Progenitor cell of endocrine pancreas (in vitro differentiated cells): ENCODE measurements at regions not wholly inside any gene's neighbourhood (a gene's known extent, or its start where the extent isn't known, plus 50 kb on each side); places are given as distances from the start of the nearest gene placed in this dataset.
"Not testable (repeated sequence)": the region's sequence is repeated elsewhere in the genome, so short reads cannot be mapped to it uniquely, and the experiment has no call there.

Experiments
- DNase-seq: peaks from one replicate; pipeline ENCODE4 v3.0.0; 2021; ENCODE audit warnings: low spot score; ENCODE audit not compliant: unreplicated experiment
- H3K27ac Mint-ChIP-seq: 2 replicates; pipeline ENCODE4 v1.8.0; 2021; ENCODE audit warnings: mild to moderate bottlenecking, moderate library complexity, mixed read lengths
- H3K27me3 Mint-ChIP-seq: 2 replicates; pipeline ENCODE4 v1.8.0; 2021; ENCODE audit warnings: mixed read lengths
- H3K36me3 Mint-ChIP-seq: 2 replicates; pipeline ENCODE4 v1.8.0; 2022; ENCODE audit warnings: mixed read lengths; ENCODE audit not compliant: insufficient read depth
- H3K4me1 Mint-ChIP-seq: 2 replicates; pipeline ENCODE4 v1.8.0; 2021; ENCODE audit warnings: low read depth, mixed read lengths
- H3K4me3 Mint-ChIP-seq: 2 replicates; pipeline ENCODE4 v1.8.0; 2021; ENCODE audit warnings: low read depth, mild to moderate bottlenecking, moderate library complexity, mixed read lengths
- H3K9me3 Mint-ChIP-seq: 2 replicates; pipeline ENCODE4 v1.8.0; 2021; ENCODE audit warnings: low read depth, mixed read lengths
- CTCF ChIP-seq: fragments of 200-600 bp; sonication (generic); IDR thresholded peaks from one replicate; pipeline ENCODE4 v1.5.0; 2021; ENCODE audit warnings: antibody characterized with exemption, mild to moderate bottlenecking; ENCODE audit not compliant: unreplicated experiment

GRCh38 chr7:122248472-122248871 lies 56.1 kb downstream of the FEZF1 start:
- DNase-seq = no peak
- Mint-ChIP-seq H3K9me3 (no peaks in the 10 kb centered on the region), H3K27ac (no peak overlapping the region), H3K27me3 (peaks cover 15% of the 10 kb centered on the region), H3K4me3 (no peak overlapping the region), H3K4me1 (no peaks in the 10 kb centered on the region), H3K36me3 (no peaks in the 10 kb centered on the region)
- no peak for TF ChIP-seq CTCF

GRCh38 chr7:122238729-122239128 lies 65.8 kb downstream of the FEZF1 start:
- not testable (repeated sequence) for H3K4me1 Mint-ChIP-seq, H3K9me3 Mint-ChIP-seq, H3K27me3 Mint-ChIP-seq, DNase-seq, H3K36me3 Mint-ChIP-seq
- Mint-ChIP-seq H3K4me3 (peak overlapping the region; percentile 63), H3K27ac (peak overlapping the region; percentile 83)

- H3K9me3 Mint-ChIP-seq, H3K36me3 Mint-ChIP-seq, H3K27me3 Mint-ChIP-seq, DNase-seq, H3K4me1 Mint-ChIP-seq: not testable (repeated sequence)
- Mint-ChIP-seq H3K4me3 (peak overlapping the region; percentile 63), H3K27ac (peak overlapping the region; percentile 83)
These were observed 66.3 kb downstream of the FEZF1 start for GRCh38 chr7:122238297-122238696.

- Mint-ChIP-seq H3K36me3 (no peaks in the 10 kb centered on the region), H3K4me1 (no peaks in the 10 kb centered on the region), H3K27ac (no peak overlapping the region), H3K27me3 (no peaks in the 10 kb centered on the region), H3K4me3 (no peak overlapping the region), H3K9me3 (no peaks in the 10 kb centered on the region)
- no peak for DNase-seq
- no peak for TF ChIP-seq CTCF
These were observed 78.7 kb downstream of the FEZF1 start for GRCh38 chr7:122225874-122226273.

GRCh38 chr7:122219253-122219865 lies 75.3 kb upstream of the AASS start:
- H3K4me3 Mint-ChIP-seq = no peak overlapping the region
- TF ChIP-seq CTCF = peak; percentile 78
- no peaks in the 10 kb centered on the region for H3K36me3 Mint-ChIP-seq
- H3K27ac Mint-ChIP-seq = no peak overlapping the region
- H3K9me3 Mint-ChIP-seq = no peaks in the 10 kb centered on the region
- DNase-seq = no peak
- H3K27me3 Mint-ChIP-seq = peaks cover 3% of the 10 kb centered on the region
- H3K4me1 Mint-ChIP-seq = no peaks in the 10 kb centered on the region

- H3K27ac Mint-ChIP-seq = no peak overlapping the region
- no peak for DNase-seq
- H3K36me3 Mint-ChIP-seq = no peaks in the 10 kb centered on the region
- TF ChIP-seq CTCF = no peak
- H3K4me1 Mint-ChIP-seq = no peaks in the 10 kb centered on the region
- H3K4me3 Mint-ChIP-seq = no peak overlapping the region
- H3K9me3 Mint-ChIP-seq = no peaks in the 10 kb centered on the region
- H3K27me3 Mint-ChIP-seq = peaks cover 3% of the 10 kb centered on the region
These were observed 73.1 kb upstream of the AASS start for GRCh38 chr7:122217125-122217524.
